Posterior vena cava (tissue), 2 donors: ENCODE measurements at regions not wholly inside any gene's neighbourhood (a gene's known extent, or its start where the extent isn't known, plus 50 kb on each side); places are given as distances from the start of the nearest gene placed in this dataset.
"Not testable (repeated sequence)": the region's sequence is repeated elsewhere in the genome, so short reads cannot be mapped to it uniquely, and the experiment has no call there.

Experiments used
- DNase-seq: peaks from one replicate; pipeline ENCODE4 v3.0.0-alpha.2; 2020; ENCODE audit warnings: low spot score
- intact Hi-C, 2 donors: fragments of 100-400 bp; cut with DNase I; formaldehyde crosslinking; loops; one replicate each; pipeline versions ENCODE4 v1.14.1 to v1.14.2; 2022 to 2023
- donor health status: DM: yes; HTN: yes; CAD: no.
- donor health status: DM: yes; HTN: yes; CAD: no.

DNA sequence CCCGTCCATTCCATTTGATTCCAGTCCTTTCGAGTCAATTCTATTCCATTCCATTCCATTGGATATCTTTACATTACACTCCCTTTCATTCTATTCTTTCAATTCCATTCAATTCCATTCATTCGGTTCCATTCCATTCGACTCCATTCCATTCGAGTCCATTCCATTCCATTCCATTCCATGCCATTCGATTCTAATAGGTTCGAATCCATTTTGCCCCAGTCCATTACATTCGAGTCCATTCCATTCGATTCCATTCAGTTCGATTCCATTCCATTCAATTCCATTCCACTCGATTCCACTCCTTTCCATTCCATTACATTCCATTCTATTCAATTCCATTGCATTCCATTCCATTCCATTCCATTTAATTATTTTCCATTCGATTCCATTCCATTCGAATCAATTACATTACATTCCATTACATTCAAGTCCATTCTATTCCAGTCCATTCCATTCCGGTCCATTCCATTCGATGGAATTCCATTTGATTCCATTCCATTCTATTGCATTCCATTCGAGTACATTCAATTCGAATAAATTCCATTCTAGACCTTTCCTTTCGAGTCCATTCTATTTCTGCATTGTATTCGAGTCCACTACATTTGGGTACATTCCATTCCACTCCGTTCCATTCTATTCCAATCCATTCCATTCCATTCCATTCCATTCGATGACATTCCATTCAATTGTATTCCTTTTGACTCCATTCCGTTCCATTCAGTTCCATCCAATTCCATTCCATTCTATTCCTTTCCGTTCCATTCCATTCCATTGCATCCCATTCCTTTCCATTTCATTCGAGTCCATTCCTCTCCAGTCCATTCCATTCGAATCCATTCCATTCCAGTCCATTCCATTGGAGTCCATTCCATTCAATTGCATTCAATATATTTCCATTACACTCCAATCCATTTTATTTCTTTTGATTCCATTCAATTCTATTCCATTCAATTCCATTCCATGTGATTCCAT lies 2604.8 kb upstream of the TPTE start:
- no peak for DNase-seq
- intact Hi-C loops, result no loop called here

DNA sequence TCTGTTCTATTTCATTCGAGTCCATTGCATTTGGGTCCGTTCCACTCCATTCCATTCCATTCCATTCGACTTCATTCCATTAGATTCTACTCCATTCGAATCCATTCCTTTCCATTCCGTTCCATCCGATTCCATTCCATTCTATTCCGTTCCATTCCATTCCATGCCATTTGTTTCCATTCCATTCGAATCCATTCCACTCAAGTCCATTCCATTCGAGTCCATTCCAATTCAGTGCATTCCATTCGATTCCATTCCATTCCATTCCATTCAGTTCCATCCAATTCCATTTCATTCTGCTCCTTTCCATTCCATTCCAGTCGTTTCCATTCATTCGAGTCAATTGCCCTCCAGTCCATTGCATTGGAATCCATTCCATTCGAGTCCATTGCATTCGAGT lies 2603.7 kb upstream of the TPTE start:
- no peak for DNase-seq
- intact Hi-C loops, result no loop called here

DNA sequence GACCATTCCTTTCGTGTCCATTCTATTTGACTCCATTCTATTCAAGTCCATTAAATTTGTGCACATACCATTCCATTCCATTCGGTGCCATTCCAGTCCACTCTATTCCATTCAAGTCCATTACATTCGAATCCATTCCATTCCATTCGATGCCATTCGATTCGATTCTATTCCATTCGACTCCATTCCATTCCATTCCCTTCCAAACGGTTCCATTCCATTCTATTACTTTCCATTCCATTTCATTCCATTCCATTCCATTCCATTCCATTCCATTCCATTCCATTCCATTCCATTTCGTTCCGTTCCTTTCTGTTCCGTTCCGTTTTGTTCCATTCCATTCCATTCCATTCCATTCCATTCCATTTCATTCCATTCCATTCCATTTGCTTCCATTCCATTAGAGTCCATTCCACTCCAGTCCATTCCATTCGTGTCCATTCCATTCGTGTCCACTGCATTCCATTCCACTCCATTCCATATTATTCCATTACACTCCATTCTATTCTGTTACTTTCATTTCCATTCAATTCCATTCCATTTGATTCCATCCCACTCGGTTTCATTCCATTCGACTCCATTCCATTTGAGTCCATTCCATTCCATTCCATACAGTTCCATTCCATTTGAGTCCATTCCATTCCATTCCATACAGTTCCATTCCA lies 2595.3 kb upstream of the TPTE start:
- DNase-seq, intact Hi-C loops: not testable (repeated sequence)

DNA sequence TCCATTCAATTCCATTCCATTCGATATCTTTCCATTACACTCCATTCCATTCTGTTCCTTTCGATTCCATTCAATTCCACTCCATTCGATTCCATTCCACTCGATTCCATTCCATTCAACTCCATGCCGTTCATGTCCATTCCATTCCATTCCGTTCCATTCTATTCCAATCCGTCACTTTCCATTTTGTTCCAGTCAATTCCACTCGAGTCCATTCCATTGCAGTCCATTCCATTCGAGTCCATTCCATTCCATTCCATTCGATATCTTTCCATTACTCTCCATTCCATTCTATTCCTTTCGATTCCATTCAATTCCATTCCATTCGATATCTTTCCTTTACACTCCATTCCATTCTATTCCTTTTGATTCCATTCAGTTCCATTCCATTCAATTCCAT lies 2592.9 kb upstream of the TPTE start:
- intact Hi-C loops, DNase-seq: not testable (repeated sequence)

DNA sequence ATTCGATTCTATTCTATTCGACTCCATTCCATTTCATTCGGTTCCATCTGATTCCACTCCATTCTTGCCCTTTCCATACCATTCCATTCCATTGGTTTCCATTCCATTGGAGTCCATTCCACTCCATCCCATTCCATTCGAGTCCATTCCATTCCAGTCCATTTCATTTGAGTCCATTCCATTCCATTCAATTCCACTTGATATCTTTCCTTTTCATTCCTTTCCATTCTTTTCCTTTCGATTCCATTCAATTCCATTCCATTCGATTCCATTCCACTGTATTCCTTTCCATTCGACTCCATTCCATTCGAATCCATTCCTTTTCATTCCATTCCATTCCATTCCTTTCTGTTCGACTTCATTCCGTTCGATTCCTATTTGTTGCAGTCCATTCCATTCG lies 2591.8 kb upstream of the TPTE start:
- intact Hi-C loops, DNase-seq: not testable (repeated sequence)

DNA sequence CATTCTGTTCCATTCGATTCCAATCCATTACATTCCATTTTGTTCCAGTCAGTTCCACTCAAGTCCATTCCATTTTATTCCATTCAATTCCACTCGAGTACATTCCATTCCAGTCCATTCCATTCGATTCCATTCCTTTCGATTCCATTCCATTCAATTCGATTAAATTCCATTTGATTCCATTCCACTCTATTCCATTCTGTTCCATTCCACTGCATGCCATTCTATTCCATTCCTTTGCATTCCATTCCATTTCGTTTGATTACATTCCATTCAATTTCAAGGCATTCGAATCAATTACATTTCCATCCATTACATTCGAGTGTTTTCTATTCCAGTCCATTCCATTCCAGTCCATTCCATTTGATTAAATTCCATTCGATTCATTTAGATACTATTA lies 2590.9 kb upstream of the TPTE start:
- DNase-seq, intact Hi-C loops: not testable (repeated sequence)

DNA sequence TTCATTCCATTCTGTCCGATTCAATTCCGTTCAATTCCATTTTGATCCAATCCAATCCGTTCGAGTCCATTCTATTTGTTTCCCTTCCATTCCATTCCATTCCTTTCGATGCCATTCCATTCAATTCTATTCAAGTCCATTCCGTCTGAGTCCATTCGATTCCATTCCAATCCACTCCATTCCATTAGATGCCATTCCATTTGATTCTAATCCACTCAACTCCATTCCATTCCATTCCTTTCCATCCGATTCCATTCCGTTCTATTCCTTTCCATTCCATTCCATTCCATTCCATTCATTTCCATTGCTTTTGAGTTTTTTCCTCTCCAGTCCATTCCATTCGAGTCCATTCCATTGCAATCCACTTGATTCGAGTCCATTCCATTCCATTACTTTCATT lies 2589.3 kb upstream of the TPTE start:
- DNase-seq, intact Hi-C loops: not testable (repeated sequence)

DNA sequence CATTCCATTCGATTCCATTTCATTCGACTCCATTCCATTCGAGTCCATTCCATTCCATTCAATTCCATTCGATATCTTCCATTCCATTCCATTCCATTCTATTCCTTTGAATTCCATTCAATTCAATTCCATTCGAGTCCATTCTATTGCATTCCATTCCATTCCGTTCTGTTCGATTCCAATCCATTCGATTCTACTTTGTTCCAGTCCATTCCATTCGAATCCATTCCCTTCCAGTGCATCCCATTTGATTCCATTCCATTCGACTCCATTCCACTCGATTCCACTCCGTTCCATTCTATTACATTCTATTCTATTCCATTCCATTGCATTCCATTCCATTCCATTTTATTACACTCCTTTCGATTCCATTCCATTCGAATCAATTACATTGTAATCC lies 2588.5 kb upstream of the TPTE start:
- intact Hi-C loops, result not testable (repeated sequence)

DNA sequence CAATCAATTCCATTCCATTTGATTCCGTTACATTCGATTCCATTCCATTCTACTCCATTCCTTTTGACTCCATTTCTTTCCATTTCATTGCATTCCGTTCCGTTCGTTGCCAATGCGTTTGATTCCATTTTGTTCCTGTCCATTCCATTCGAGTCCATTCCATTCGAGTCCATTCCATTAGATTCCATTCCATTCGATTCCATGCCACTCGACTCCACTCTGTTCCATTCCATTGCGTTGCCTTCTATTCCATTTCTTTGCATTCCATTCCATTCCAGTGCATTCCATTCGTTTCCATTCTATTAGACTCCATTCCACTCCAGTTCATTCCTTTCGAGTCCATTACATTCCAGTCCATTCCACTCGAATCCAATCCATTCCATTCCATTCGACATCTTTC lies 2587.5 kb upstream of the TPTE start:
- intact Hi-C loops, result no loop called here
- DNase-seq, result no peak

More for the DNA sequence above, 2588.5 kb upstream of the TPTE start:
- not testable (repeated sequence) for DNase-seq

DNA sequence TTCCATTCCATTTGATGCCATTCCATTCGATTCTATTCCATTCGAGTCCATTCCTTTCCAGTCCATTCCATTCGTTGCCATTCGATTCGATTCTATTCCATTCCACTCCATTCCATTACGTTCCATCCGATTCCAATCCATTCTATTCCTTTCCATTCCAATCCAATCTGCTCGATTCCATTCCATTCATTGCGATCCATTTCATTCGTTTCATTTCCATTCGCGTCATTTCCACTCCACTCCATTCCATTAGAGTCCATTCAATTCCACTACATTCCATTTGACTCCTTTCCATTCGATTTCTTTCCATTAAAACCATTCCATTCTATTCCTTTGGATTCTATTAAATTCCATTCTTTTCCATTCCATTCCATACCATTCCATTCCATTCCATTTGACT lies 2584.1 kb upstream of the TPTE start:
- intact Hi-C loops, result not testable (repeated sequence)

DNA sequence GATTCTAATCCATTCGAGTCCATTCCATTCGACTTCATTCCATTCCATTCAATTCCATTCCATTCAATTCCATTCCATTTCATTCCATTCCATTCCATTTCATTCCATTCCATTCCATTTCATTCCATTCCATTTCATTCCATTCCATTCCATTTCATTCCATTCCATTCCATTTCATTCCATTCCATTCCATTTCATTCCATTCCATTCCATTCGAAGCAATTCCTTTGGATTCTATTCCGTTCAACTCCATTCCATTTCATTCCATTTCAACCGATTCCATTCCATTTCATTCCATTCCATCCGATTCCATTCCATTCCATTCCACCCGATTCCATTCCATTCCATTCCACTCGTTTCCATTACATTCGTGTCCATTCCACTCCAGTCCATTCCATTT lies 2583.2 kb upstream of the TPTE start:
- intact Hi-C loops, DNase-seq: not testable (repeated sequence)

More for the DNA sequence above, 2584.1 kb upstream of the TPTE start:
- not testable (repeated sequence) for DNase-seq

DNA sequence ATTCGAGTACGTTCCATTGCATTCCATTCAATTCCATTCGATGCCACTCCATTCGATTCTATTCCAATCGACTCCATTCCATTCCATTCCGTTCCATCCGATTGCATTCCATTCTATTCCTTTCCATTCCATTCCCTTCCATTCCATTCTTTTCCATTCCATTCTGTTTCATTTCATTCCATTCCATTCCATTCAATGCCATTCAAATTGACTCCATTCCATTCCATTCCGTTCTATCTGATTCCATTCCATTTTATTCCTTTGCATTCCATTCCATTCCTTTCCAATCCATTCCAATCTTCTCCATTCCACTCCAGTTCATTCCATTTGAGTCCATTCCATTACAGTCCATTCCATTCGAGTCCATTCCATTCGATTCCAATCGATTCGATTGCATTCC lies 2580.0 kb upstream of the TPTE start:
- DNase-seq, intact Hi-C loops: not testable (repeated sequence)

DNA sequence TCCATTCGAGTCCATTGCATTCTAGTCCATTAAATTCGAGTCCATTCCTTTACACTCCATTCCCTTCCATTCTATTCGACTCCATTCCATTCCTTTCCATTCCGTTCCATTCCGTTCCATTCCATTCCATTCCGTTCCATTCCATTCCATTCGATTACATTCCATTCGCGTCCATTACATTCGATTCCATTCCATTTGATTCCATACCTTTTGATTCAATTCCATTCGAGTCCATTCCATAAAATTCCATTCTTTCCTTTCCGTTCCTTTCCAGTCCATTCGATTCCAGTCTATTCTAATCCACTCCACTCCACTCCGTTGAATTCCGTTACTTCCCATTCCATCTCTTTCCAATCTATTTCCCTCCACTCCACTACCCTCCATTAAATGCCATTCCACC lies 2579.2 kb upstream of the TPTE start:
- intact Hi-C loops, DNase-seq: not testable (repeated sequence)

DNA sequence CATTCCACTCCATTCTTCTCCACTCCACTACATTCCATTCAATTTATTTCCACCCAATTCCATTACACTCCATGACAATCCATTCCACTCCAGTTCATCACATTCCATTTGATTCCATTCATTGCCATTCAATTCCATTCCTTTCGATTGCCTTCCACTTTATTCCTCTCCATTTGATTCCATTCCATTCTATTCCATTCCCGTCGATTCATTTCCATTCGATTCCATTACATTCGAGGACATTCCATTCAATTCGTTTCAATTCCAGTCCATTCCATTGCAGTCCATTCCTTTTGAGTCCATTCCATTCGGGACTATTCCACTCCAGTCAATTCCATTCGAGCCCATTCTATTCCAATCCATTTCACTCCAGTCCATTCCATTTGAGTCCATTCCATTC lies 2577.8 kb upstream of the TPTE start:
- DNase-seq, intact Hi-C loops: not testable (repeated sequence)

DNA sequence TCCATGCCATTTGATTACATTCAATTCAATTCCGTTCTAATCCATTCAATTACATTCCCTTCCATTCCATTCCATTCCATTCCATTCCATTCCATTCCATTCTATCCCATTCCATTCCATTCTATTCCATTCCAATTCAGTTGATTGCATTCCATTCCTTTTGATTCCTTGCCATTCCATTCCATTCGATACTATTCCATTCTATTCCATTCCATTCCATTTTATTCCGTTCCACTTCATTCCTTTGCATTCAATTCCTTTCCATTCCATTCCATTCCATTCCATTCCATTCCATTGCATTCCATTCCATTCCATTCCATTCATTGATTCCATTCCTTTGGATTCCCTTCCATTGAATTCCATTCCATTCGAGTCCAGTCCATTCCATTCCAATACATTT lies 2574.0 kb upstream of the TPTE start:
- DNase-seq, result no peak
- intact Hi-C loops, result no loop called here

DNA sequence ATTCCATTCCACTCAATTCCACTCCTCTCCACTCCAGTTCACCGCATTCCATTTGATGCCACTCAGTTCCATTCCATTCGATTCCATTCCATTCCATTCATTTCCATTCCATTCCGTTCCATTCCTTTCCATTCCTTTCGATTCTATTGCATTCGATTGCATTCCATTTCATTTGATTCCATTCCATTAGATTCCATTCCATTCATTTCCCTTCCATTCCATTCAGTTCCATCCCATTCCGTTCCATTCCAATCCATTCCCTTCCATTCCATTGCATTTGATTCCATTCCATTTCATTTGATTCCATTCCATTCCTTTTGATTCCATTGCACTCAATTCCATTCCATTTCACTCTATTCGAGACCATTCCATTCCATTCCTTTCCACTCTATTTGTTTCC lies 2572.7 kb upstream of the TPTE start:
- intact Hi-C loops, DNase-seq: not testable (repeated sequence)

DNA sequence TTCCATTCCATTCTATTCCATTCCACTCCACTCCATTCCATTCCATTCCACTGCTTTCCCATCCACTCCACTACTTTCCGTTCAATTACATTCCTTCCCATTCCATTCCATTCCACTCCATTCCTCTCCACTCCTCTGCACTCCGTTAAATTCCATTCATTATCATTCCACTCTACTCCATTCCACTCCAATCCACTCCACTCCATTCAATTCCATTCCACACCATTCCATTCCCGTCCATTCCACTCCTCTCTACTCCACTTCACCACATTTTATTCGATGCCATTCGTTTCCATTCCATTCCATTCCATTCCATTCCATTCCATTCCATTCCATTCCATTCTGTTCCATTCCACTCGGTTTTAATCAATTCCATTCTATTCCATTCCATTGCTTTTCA lies 2571.5 kb upstream of the TPTE start:
- intact Hi-C loops, DNase-seq: not testable (repeated sequence)

DNA sequence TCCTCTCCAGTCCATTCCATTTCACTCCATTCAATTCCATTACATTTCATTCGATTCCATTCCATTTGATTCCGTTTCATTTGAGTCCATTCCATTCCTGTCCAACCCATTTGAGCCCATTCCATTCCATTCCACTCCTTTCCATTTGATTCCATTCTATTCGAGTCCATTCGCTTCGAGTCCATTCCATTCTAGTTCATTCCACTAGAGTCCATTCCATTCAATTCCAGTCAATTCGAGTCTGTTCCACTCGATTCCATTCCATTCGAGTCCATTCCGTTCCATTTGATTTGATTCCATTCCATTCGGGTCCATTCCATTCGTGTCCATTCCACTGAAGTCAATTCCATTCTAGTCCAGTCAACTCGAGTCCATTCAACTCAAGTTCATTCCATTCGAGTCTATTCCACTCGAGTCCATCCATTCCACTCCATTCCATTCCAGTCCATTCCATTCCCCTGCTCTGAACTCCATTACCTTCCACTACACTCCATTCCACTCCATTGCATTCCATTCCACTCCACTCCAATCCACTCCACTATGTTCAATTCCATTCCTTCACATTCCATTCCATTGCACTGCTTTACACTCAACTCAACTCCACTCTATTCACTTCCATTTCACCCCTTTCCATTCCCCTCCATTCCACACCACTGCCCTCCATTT lies 2569.4 kb upstream of the TPTE start:
- intact Hi-C loops, result no loop called here
- no peak for DNase-seq

DNA sequence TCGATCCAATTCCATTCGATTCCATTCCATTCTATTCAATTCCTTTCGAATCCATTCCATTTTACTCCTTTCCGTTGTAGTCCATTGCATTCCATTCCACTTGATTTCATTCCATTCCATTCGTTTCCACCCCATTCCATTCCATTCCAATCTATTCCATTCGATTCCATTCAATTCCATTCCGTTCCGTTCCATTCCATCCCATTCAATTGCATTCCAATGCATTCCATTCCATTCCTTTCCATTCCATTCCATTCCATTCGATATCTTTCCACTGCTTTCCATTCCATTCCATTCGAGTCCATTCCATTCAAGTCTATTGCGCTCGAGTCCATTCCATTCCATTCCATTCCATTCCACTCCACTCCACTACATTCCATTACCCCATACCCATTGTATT lies 2568.7 kb upstream of the TPTE start:
- no peak for DNase-seq
- intact Hi-C loops, result no loop called here

DNA sequence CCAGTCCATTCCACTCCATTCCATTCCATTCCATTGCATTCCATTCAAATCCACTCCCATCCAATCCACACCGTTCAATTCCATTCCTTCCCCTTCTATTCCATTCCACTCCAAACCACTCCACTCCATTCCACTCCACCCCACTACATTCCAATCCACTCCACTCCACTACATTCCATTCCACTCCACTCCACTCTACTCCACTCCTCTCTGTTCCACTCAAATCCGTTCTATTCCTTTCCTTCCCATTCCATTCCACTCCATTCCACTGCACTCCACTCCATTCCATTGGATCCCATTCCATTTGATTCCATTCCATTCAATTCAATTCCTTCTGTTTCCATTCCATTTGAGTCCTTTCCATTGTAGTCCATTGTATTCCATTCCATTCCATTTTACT lies 2568.3 kb upstream of the TPTE start:
- intact Hi-C loops, result no loop called here
- no peak for DNase-seq
